ENCODE measurements at regions not wholly inside any gene's neighbourhood (a gene's known extent, or its start where the extent isn't known, plus 50 kb on each side); places are given as distances from the start of the nearest gene placed in this dataset.

DNA sequence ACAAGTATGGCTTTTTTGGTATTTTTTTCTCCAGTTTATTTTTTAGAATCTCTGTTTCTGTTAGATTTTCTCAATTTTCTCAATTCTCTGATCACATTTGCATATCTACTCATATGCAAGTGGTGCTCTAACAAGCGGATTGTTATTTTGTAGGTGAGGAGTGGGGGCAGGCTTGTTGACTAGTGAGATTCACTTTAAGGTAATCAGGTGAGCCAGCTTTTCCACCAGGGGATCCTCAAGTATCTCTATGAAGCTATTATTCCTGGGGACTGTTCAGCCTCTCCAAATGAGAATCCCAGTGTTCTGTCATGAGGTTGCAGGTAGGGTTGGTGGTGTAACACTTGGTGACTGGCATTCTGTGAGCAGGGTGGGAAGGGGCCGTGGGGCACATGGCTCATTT, 274.3 kb upstream of the FERMT1 start:
- Histone ChIP-seq H3K4me3 (no peak overlapping the region), H3K36me3 (ENCODE audit: control insufficient read depth in 2 of 2, insufficient read depth in 2 of 2, low read length in 1 of 2) (no peaks in the 10 kb centered on the region), H3K27me3 (replicated peaks in 1 of 2; ENCODE audit: control insufficient read depth in 2 of 2, insufficient read depth in 2 of 2, low read length in 1 of 2) (no peaks in the 10 kb centered on the region), H3K9me3 (replicated peaks; ENCODE audit: control insufficient read depth, insufficient read depth, low read length) (no peaks in the 10 kb centered on the region), H3K4me2 (ENCODE audit: control insufficient read depth, insufficient read depth) (no peak overlapping the region), H4K20me1 (ENCODE audit: control insufficient read depth, insufficient read depth) (no peaks in the 10 kb centered on the region), H2AFZ (ENCODE audit: control insufficient read depth, low read depth, low read length) (no peak overlapping the region), H3K79me2 (ENCODE audit: control insufficient read depth, insufficient read depth, low read length) (no peaks in the 10 kb centered on the region), H3K4me1 (ENCODE audit: control insufficient read depth, insufficient read depth, low read length) (no peaks in the 10 kb centered on the region), H3K9ac (ENCODE audit: control insufficient read depth, insufficient read depth, low read length) (no peak overlapping the region), H3K27ac (ENCODE audit: control insufficient read depth, insufficient read depth) (no peak overlapping the region)
- ATAC-seq (no peak), FAIRE-seq (no peak), DNase-seq (ENCODE audit: low read depth, low spot score) (no peak)
- WGBS (ENCODE audit: insufficient coverage, insufficient replicate concordance, low lambda C conversion rate, missing lambda C conversion rate), result 14% methylated on average over 2 of the region's 2 CpGs
- CTCF ChIA-PET, result no interaction called here
- no TSS peak for BruUV-seq (replicated peaks)
- TF ChIP-seq RBBP5 (conservative IDR thresholded peaks at IDR 0.05) (no peak), POU2F2 (IDR thresholded peaks at IDR 0.05; ENCODE audit: borderline replicate concordance, low read depth, low read length) (no peak), MTA3 (IDR thresholded peaks at IDR 0.05; ENCODE audit: borderline replicate concordance, low read length) (no peak), YBX1 (IDR thresholded peaks at IDR 0.05) (no peak), POLR2AphosphoS5 (IDR thresholded peaks at IDR 0.05; ENCODE audit: low read length) (no peak), FOS (IDR thresholded peaks at IDR 0.05; ENCODE audit: borderline replicate concordance, extremely low read depth, insufficient read length) (no peak), KDM1A (IDR thresholded peaks at IDR 0.05; ENCODE audit: borderline replicate concordance) (no peak), SPI1 (IDR thresholded peaks at IDR 0.05; ENCODE audit: borderline replicate concordance, insufficient read depth, low read depth, low read length) (no peak), SIN3A (IDR thresholded peaks at IDR 0.05; ENCODE audit: low read depth, low read length) (no peak), TCF7 (IDR thresholded peaks at IDR 0.05; ENCODE audit: borderline replicate concordance) (no peak), KAT2A (conservative IDR thresholded peaks at IDR 0.05; ENCODE audit: control insufficient read depth, low read depth, low read length) (no peak), MTA2 (IDR thresholded peaks at IDR 0.05; ENCODE audit: low read depth) (no peak), SREBF2 (IDR thresholded peaks at IDR 0.05; ENCODE audit: low read length) (no peak)
- TF ChIP-seq, protein P1, sequence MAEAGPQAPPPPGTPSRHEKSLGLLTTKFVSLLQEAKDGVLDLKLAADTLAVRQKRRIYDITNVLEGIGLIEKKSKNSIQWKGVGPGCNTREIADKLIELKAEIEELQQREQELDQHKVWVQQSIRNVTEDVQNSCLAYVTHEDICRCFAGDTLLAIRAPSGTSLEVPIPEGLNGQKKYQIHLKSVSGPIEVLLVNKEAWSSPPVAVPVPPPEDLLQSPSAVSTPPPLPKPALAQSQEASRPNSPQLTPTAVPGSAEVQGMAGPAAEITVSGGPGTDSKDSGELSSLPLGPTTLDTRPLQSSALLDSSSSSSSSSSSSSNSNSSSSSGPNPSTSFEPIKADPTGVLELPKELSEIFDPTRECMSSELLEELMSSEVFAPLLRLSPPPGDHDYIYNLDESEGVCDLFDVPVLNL (IDR thresholded peaks at IDR 0.05; ENCODE audit: low read depth, low read length), result no peak
- TF ChIP-seq, protein P2, sequence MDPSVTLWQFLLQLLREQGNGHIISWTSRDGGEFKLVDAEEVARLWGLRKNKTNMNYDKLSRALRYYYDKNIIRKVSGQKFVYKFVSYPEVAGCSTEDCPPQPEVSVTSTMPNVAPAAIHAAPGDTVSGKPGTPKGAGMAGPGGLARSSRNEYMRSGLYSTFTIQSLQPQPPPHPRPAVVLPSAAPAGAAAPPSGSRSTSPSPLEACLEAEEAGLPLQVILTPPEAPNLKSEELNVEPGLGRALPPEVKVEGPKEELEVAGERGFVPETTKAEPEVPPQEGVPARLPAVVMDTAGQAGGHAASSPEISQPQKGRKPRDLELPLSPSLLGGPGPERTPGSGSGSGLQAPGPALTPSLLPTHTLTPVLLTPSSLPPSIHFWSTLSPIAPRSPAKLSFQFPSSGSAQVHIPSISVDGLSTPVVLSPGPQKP (IDR thresholded peaks at IDR 0.05; ENCODE audit: low read depth, low read length), result no peak
- intact Hi-C loops (cut with micrococcal nuclease; ENCODE audit: unreplicated experiment), result loop anchor here (10.0 kb wide), 1 partner anchor 102 kb away; no protein-coding TSS in a partner anchor
- POLR2A ChIA-PET, result no interaction called here
- RAD21 ChIA-PET (ENCODE audit: unreplicated experiment), result no interaction called here
- in situ Hi-C loops (cut with MboI), result no loop called here
- SMC1A ChIA-PET (ENCODE audit: uncharacterized antibody, unreplicated experiment), result no interaction called here

Measured in GM12878 (cell line).